HepG2 (cell line): ENCODE measurements at regions not wholly inside any gene's neighbourhood (a gene's known extent, or its start where the extent isn't known, plus 50 kb on each side); places are given as distances from the start of the nearest gene placed in this dataset.

ENCODE experiments used
- ATAC-seq: fragments of 200-7000 bp; cut with Tn5 transposase; 3 replicates; pipeline ENCODE4 v1.9.1; 2020; ENCODE audit warnings: mild to moderate bottlenecking, moderate library complexity
- BruUV-seq: library from RNA; stranded (reverse); fragments of 400-500 nt; replicated peaks from 2 replicates; lab custom pipeline; 2021; lab: Mats Ljungman, UMichigan
- CTCF ChIA-PET: fragments of 300-600 bp; formaldehyde crosslinking; extraction: SDS; loops from one replicate; lab custom pipeline; 2021; ENCODE audit warnings: low total read pairs, inconsistent platforms, low intra/inter-chr PET ratio; lab: Yijun Ruan, JAX
- POLR2A ChIA-PET: fragments of 350-600 bp; sonication (Branson Sonifier 250); formaldehyde crosslinking; loops from one replicate; lab custom pipeline; 2020; ENCODE audit warnings: antibody characterized with exemption, inconsistent platforms; lab: Yijun Ruan, JAX
- DNase-seq: peaks from one replicate; pipeline ENCODE4 v3.0.0-alpha.2; 2015; ENCODE audit warnings: low spot score
- FAIRE-seq: peaks from 3 replicates; lab custom pipeline; 2011; peaks lifted over from hg19 to GRCh38; lab: Jason Lieb, UNC
- H2AFZ ChIP-seq: one replicate; pipeline ENCODE4 v1.6.1; 2011; ENCODE audit warnings: low read length, inconsistent platforms
- H3K27ac ChIP-seq: fragments of 300-600 bp; 3 replicates; pipeline ENCODE4 v1.8.0; 2011; ENCODE audit warnings: mixed run types, mild to moderate bottlenecking, mixed read lengths, low read length, inconsistent platforms; ENCODE audit not compliant: insufficient read depth; ENCODE audit errors: extremely low read length
- H3K27me3 ChIP-seq, 2 experiments: fragments of 200-600 bp in 1 of 2; 2 replicates in 1 of 2; 3 replicates in 1 of 2; pipeline versions ENCODE4 v1.6.0 to v1.8.0; 2011; ENCODE audit warnings: low read length in 2 of 2, mild to moderate bottlenecking in 2 of 2, moderate library complexity in 2 of 2, inconsistent platforms in 1 of 2; ENCODE audit not compliant: insufficient read depth in 2 of 2, control insufficient read depth in 1 of 2
- H3K36me3 ChIP-seq, 2 experiments: fragments of 200-600 bp in 1 of 2; replicated peaks in 1 of 2; 2 replicates in 1 of 2; 3 replicates in 1 of 2; pipeline versions ENCODE4 v1.5.1 to v1.8.0; 2011; ENCODE audit warnings: low read length in 2 of 2, inconsistent platforms in 1 of 2; ENCODE audit not compliant: insufficient read depth in 2 of 2, control insufficient read depth in 1 of 2
- H3K4me1 ChIP-seq: 2 replicates; pipeline ENCODE4 v1.5.1; 2012; ENCODE audit warnings: low read length, inconsistent platforms; ENCODE audit not compliant: insufficient read depth
- H3K4me2 ChIP-seq: 2 replicates; pipeline ENCODE4 v1.6.0; 2011; ENCODE audit warnings: low read depth, low read length, inconsistent platforms
- H3K4me3 ChIP-seq, 3 experiments: fragments of 200-600 bp in 1 of 3; sonication (generic), shearing (Covaris generic) in 1 of 3; replicated peaks in 1 of 3; 2 replicates each; pipeline ENCODE4 v1.5.1; 2011 to 2016; ENCODE audit warnings: low read length in 3 of 3, inconsistent platforms in 2 of 3, low read depth in 2 of 3, mild to moderate bottlenecking in 2 of 3, control low read depth in 1 of 3, mixed read lengths in 1 of 3; ENCODE audit not compliant: insufficient read depth in 1 of 3
- H3K79me2 ChIP-seq: one replicate; pipeline ENCODE4 v1.6.1; 2011; ENCODE audit warnings: low read length, inconsistent platforms; ENCODE audit not compliant: insufficient read depth
- H3K9ac ChIP-seq: 2 replicates; pipeline ENCODE4 v1.6.0; 2011; ENCODE audit warnings: mild to moderate bottlenecking, low read depth, low read length, inconsistent platforms; ENCODE audit not compliant: insufficient read depth
- H3K9me3 ChIP-seq: 2 replicates; pipeline ENCODE4 v1.5.1; 2012; ENCODE audit warnings: mild to moderate bottlenecking, low read length
- H4K20me1 ChIP-seq: 2 replicates; pipeline ENCODE4 v1.6.0; 2011; ENCODE audit warnings: inconsistent platforms, mild to moderate bottlenecking, low read length, moderate library complexity; ENCODE audit not compliant: insufficient read depth
- ATRX ChIP-seq: sonication (generic); formaldehyde crosslinking; IDR thresholded peaks from 2 replicates; pipeline ENCODE4 v1.4.0; 2020; ENCODE audit warnings: missing genetic modification reagents, borderline replicate concordance
- DMAP1 ChIP-seq: IDR thresholded peaks from 2 replicates; pipeline ENCODE4 v1.6.1; 2016
- HDAC1 ChIP-seq: sonication (generic); formaldehyde crosslinking; IDR thresholded peaks from 2 replicates; pipeline ENCODE4 v1.5.1; 2020; ENCODE audit warnings: mild to moderate bottlenecking, missing genetic modification reagents
- HNRNPK ChIP-seq: fragments of 200-400 bp; formaldehyde crosslinking; IDR thresholded peaks from 2 replicates; pipeline ENCODE4 v1.6.1; 2018; ENCODE audit warnings: low read length, low read depth, moderate library complexity, mild to moderate bottlenecking; ENCODE audit not compliant: poor library complexity, severe bottlenecking
- IRF2 ChIP-seq: IDR thresholded peaks from 2 replicates; pipeline ENCODE4 v1.6.1; 2018; ENCODE audit warnings: missing genetic modification reagents, missing compliant biosample characterization
- IRX3 ChIP-seq: sonication (generic); formaldehyde crosslinking; IDR thresholded peaks from 2 replicates; pipeline ENCODE4 v1.8.1; 2023; ENCODE audit warnings: mild to moderate bottlenecking, low read depth, missing genetic modification reagents, borderline replicate concordance
- SMC3 ChIP-seq: IDR thresholded peaks from 2 replicates; pipeline ENCODE4 v1.6.1; 2011; ENCODE audit warnings: low read length, improper control_type of control experiment
- TBL1XR1 ChIP-seq: fragments of 150-350 bp; IDR thresholded peaks from 2 replicates; pipeline ENCODE4 v1.6.1; 2014; ENCODE audit warnings: borderline replicate concordance, low read length; ENCODE audit not compliant: partially characterized antibody
- TSC22D2 ChIP-seq: sonication (generic); formaldehyde crosslinking; IDR thresholded peaks from 2 replicates; pipeline ENCODE4 v1.5.1; 2020; ENCODE audit warnings: missing genetic modification reagents, mild to moderate bottlenecking, borderline replicate concordance
- ZBTB7A ChIP-seq: sonication (generic); formaldehyde crosslinking; IDR thresholded peaks from 2 replicates; pipeline ENCODE4 v1.8.0; 2022; ENCODE audit warnings: mild to moderate bottlenecking, missing genetic modification reagents
- ZMYM3 ChIP-seq: sonication (generic); formaldehyde crosslinking; IDR thresholded peaks from 2 replicates; pipeline ENCODE4 v1.5.1; 2020; ENCODE audit warnings: mild to moderate bottlenecking, missing genetic modification reagents
- ZNF619 ChIP-seq: sonication (generic); formaldehyde crosslinking; IDR thresholded peaks from 2 replicates; pipeline ENCODE4 v1.4.0; 2020; ENCODE audit warnings: mild to moderate bottlenecking, missing genetic modification reagents
- WGBS: methylation state at CpG from one replicate; pipeline ENCODE4 v1.1.6; 2017; ENCODE audit warnings: low lambda C conversion rate; 5-methylcytosine and 5-hydroxymethylcytosine counted together
- in situ Hi-C: cut with HindIII; loops from 2 replicates; pipeline ENCODE4 v1.10.0; 2017; ENCODE audit warnings: low pct_unique_long_range_greater_than_20kb; ENCODE audit not compliant: extremely low pct_ligation_motif_present
- intact Hi-C: fragments of 100-400 bp; cut with micrococcal nuclease; formaldehyde crosslinking; loops from one replicate; pipeline ENCODE4 v1.10.0; 2022; ENCODE audit not compliant: unreplicated experiment
- TF ChIP-seq, protein P1 (sequence below): sonication (generic); formaldehyde crosslinking; IDR thresholded peaks from 2 replicates; pipeline ENCODE4 v1.4.0; 2020; ENCODE audit warnings: mild to moderate bottlenecking, missing genetic modification reagents
- TF ChIP-seq, protein P2 (sequence below): sonication (generic); formaldehyde crosslinking; IDR thresholded peaks from 2 replicates; pipeline ENCODE4 v1.8.1; 2022; ENCODE audit warnings: mild to moderate bottlenecking, missing genetic modification reagents
- TF ChIP-seq, protein P3 (sequence below): IDR thresholded peaks from 2 replicates; pipeline ENCODE4 v1.6.1; 2018; ENCODE audit warnings: missing genetic modification reagents, mild to moderate bottlenecking, missing compliant biosample characterization

DNA sequence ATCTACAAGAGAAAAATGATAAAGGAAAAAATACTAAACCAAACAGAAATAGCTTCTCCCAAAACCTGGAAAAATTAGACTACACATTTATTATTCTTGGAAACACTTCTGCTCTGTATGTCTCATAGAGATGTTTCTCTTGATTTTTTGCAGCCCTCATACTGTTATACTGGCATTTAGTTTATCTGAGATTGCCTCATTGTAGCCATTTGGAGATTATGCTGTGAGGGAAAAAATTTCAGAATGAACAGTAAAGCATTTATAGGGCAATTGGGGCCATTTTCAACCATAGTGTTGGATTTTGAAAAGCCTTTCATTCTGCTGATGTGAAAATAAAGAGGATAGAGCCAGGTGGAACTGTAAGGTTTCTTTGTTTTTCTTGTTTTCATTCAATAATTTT is 441.8 kb upstream of the RIOK2 start:
- H2AFZ ChIP-seq: no peak overlapping the region
- H3K9ac ChIP-seq: no peak overlapping the region
- no peaks in the 10 kb centered on the region for H4K20me1 ChIP-seq
- H3K9me3 ChIP-seq: peaks cover 46% of the 10 kb centered on the region; the same call in 1 of the 2 replicates
- no TSS peak for BruUV-seq
- ATAC-seq (no peak), FAIRE-seq (no peak), DNase-seq (no peak)
- H3K4me1 ChIP-seq: no peaks in the 10 kb centered on the region
- no peak overlapping the region for H3K4me3 ChIP-seq
- H3K27me3 ChIP-seq: no peaks in the 10 kb centered on the region
- H3K27ac ChIP-seq: no peak overlapping the region
- TF ChIP-seq IRF2: no peak
- TF ChIP-seq DMAP1 (CRISPR knock-in tag): no peak
- H3K36me3 ChIP-seq: no peaks in the 10 kb centered on the region
- no peaks in the 10 kb centered on the region for H3K79me2 ChIP-seq
- intact Hi-C loops: no loop called here
- ChIA-PET POLR2A (no interaction called here), CTCF (no interaction called here)
- in situ Hi-C loops: no loop called here
- no peak overlapping the region for H3K4me2 ChIP-seq

DNA sequence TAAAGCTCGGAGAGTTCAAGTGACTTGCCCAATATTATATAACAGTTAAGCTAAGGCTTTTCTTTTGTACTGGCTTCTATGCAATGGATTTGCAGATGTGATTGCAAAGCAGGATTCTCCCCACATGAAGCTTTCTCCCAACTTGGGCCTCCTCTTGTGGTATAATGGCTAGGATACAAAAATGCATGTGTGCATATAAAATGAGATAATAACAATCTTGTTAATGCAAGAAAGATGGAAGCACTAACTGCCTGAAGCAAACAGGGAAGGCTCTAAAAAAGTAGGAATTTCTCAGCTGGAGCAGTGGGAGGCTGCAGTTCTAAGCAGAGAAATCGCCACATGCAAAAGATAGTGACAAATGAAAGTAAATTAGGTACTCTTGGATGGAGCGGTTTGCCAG is 444.2 kb upstream of the RIOK2 start:
- in situ Hi-C loops (no loop called here), intact Hi-C loops (no loop called here)
- Histone ChIP-seq H3K4me1 (no peaks in the 10 kb centered on the region), H3K79me2 (no peaks in the 10 kb centered on the region), H3K36me3 (no peaks in the 10 kb centered on the region), H3K4me2 (no peak overlapping the region), H3K9me3 (peaks cover 41% of the 10 kb centered on the region), H3K4me3 (no peak overlapping the region), H2AFZ (no peak overlapping the region), H4K20me1 (no peaks in the 10 kb centered on the region), H3K27ac (no peak overlapping the region), H3K27me3 (no peaks in the 10 kb centered on the region), H3K9ac (no peak overlapping the region)
- TF ChIP-seq ZNF619 (no peak), HDAC1 (CRISPR knock-in tag) (no peak), ZMYM3 (no peak), HNRNPK (no peak), ATRX (no peak), TSC22D2 (CRISPR knock-in tag) (no peak), TBL1XR1 (no peak), IRX3 (no peak), SMC3 (no peak), ZBTB7A (CRISPR knock-in tag) (no peak)
- TF ChIP-seq, protein P1, sequence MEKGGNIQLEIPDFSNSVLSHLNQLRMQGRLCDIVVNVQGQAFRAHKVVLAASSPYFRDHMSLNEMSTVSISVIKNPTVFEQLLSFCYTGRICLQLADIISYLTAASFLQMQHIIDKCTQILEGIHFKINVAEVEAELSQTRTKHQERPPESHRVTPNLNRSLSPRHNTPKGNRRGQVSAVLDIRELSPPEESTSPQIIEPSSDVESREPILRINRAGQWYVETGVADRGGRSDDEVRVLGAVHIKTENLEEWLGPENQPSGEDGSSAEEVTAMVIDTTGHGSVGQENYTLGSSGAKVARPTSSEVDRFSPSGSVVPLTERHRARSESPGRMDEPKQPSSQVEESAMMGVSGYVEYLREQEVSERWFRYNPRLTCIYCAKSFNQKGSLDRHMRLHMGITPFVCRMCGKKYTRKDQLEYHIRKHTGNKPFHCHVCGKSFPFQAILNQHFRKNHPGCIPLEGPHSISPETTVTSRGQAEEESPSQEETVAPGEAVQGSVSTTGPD (CRISPR knock-in tag): no peak
- TF ChIP-seq, protein P2, sequence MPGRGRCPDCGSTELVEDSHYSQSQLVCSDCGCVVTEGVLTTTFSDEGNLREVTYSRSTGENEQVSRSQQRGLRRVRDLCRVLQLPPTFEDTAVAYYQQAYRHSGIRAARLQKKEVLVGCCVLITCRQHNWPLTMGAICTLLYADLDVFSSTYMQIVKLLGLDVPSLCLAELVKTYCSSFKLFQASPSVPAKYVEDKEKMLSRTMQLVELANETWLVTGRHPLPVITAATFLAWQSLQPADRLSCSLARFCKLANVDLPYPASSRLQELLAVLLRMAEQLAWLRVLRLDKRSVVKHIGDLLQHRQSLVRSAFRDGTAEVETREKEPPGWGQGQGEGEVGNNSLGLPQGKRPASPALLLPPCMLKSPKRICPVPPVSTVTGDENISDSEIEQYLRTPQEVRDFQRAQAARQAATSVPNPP (CRISPR knock-in tag): no peak
- TF ChIP-seq, protein P3, sequence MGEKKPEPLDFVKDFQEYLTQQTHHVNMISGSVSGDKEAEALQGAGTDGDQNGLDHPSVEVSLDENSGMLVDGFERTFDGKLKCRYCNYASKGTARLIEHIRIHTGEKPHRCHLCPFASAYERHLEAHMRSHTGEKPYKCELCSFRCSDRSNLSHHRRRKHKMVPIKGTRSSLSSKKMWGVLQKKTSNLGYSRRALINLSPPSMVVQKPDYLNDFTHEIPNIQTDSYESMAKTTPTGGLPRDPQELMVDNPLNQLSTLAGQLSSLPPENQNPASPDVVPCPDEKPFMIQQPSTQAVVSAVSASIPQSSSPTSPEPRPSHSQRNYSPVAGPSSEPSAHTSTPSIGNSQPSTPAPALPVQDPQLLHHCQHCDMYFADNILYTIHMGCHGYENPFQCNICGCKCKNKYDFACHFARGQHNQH (CRISPR knock-in tag): no peak
- BruUV-seq: no TSS peak
- no peak for ATAC-seq
- no peak for DNase-seq
- ChIA-PET POLR2A (no interaction called here), CTCF (no interaction called here)
- WGBS: 13% methylated on average over 3 of the region's 3 CpGs
- FAIRE-seq: no peak
